Ammon's horn (tissue), 1 donor: ENCODE measurements at regions not wholly inside any gene's neighbourhood (a gene's known extent, or its start where the extent isn't known, plus 50 kb on each side); places are given as distances from the start of the nearest gene placed in this dataset.

Source experiments
- DNase-seq: peaks from one replicate; pipeline ENCODE4 v3.0.0-alpha.2; 2016; ENCODE audit warnings: low spot score

GRCh38 chr18:51726614-51727013 lies 529.1 kb upstream of the MEX3C start:
- DNase-seq: no peak

- no peak for DNase-seq
Observed at GRCh38 chr18:51727780-51728179, 530.3 kb upstream of the MEX3C start.

- DNase-seq: no peak
Observed at GRCh38 chr18:51731070-51731469, 533.6 kb upstream of the MEX3C start.

- DNase-seq: no peak
Observed at GRCh38 chr18:51734576-51734975, 537.1 kb upstream of the MEX3C start.

GRCh38 chr18:51739044-51739666 lies 541.7 kb upstream of the MEX3C start:
- no peak for DNase-seq

GRCh38 chr18:51751901-51752300 lies 554.4 kb upstream of the MEX3C start:
- DNase-seq: peak; percentile 5

GRCh38 chr18:51753365-51754057 lies 556.0 kb upstream of the MEX3C start:
- no peak for DNase-seq

GRCh38 chr18:51754566-51754965 lies 557.1 kb upstream of the MEX3C start:
- DNase-seq: no peak

GRCh38 chr18:51757255-51757924 lies 559.9 kb upstream of the MEX3C start:
- no peak for DNase-seq

GRCh38 chr18:51762373-51762772 lies 564.9 kb upstream of the MEX3C start:
- DNase-seq: no peak

- DNase-seq: no peak
Observed at GRCh38 chr18:51765606-51766360, 568.3 kb upstream of the MEX3C start.

GRCh38 chr18:51767293-51767692 lies 569.8 kb upstream of the MEX3C start:
- DNase-seq: no peak

GRCh38 chr18:51778115-51778514 lies 561.9 kb upstream of the DCC start:
- no peak for DNase-seq

GRCh38 chr18:51789871-51790270 lies 550.1 kb upstream of the DCC start:
- no peak for DNase-seq

- DNase-seq: no peak
Observed at GRCh38 chr18:51801514-51801913, 538.5 kb upstream of the DCC start.

- DNase-seq: no peak
Observed at GRCh38 chr18:51802569-51803428, 537.2 kb upstream of the DCC start.

- DNase-seq: no peak
Observed at GRCh38 chr18:51807336-51807735, 532.7 kb upstream of the DCC start.

- no peak for DNase-seq
Observed at GRCh38 chr18:51811883-51812282, 528.1 kb upstream of the DCC start.

GRCh38 chr18:51813740-51814139 lies 526.3 kb upstream of the DCC start:
- no peak for DNase-seq

- no peak for DNase-seq
Observed at GRCh38 chr18:51821610-51822009, 518.4 kb upstream of the DCC start.

GRCh38 chr18:51824746-51825145 lies 515.3 kb upstream of the DCC start:
- no peak for DNase-seq

GRCh38 chr18:51833850-51834249 lies 506.1 kb upstream of the DCC start:
- DNase-seq: no peak
